8988T (cell line): ENCODE measurements at regions not wholly inside any gene's neighbourhood (a gene's known extent, or its start where the extent isn't known, plus 50 kb on each side); places are given as distances from the start of the nearest gene placed in this dataset.
"Not testable (repeated sequence)": the region's sequence is repeated elsewhere in the genome, so short reads cannot be mapped to it uniquely, and the experiment has no call there.

ENCODE experiments used
- DNase-seq: peaks from one replicate; pipeline ENCODE4 v3.0.0; 2011

DNA sequence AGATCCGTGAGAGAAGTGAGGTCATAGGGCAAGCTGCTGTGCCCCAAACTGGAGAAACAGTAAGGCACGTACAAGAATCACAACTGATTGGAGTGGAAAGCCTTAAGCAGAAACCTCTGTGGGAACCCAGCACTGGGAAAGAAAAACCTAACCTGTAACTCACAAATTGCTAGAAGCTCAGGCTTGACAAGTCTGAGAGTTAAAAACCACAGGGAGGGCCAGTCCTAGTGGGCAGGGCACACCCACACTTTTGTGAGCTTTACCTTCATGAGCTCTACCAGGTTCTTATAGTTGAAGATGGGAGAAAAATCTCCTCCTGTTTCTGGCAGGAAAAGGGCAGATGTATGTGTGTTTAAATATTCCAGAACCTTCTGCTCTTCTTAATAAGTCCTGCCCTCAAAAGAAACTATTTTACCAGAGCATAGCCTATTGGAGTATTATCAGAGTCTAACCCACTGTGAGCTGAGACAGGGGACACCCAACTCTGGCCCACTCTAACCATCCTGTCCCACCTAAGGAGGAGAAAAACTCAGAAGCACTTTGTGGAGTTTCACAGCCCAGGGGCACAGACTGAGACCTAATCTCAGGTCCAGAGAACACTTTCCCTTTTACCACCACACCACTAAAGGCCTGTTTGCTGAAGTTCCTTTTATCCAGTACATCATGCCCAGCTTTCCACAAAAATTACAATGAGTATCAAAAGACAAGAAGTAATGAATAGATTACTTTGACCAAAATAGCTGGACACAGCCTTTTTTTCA is 1265.7 kb upstream of the CHAC2 start:
- no peak for DNase-seq

DNA sequence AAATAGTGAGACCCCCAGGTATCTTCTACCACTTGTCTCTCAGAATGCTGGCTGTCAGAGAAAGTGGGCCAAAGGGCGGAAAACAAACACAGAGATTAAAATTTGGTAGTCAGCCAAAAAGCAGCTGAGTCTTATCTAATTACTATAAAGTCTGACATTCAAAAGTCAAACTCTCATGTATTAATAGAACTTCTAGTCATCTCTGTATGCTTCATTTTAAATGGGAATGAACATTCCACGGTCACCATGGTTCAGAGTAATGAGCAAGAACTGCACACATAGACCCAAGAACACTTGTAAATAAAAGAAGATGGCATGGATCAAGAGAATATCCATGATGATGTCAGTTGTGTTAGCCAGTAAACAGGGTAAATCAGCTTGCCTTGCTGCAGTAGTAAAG is 1267.0 kb upstream of the CHAC2 start:
- no peak for DNase-seq

DNA sequence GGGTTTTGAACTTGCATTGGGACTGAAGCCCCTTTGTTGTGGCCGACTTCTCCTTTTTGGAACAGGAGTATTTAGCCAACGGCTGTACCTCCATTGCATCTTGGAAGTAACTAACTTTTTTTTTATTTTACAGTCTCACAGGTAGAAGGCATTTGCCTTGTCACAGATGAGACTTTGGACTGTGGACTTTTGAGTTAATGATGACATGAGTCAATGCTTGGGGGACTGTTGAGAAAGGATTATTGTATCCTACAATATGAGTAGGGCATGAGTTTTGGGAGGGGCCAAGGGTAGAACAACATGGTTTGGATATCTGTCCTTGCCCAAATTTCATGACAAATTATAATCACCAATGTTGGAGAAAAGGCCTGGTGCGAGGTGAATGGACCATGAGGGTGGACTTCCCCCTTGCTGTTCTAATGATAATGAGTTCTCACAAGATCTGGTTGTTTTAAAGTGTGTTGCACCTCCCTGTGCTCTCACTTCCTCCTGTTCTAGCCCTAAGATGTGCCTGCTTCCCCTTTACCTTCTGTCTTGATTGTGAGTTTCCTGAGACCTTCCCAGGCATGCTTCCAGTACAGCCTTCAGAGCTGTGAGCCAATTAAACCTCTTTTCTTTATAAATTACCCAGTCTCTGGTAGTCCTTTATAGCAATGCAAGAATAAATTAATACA is 1269.4 kb upstream of the CHAC2 start:
- no peak for DNase-seq

DNA sequence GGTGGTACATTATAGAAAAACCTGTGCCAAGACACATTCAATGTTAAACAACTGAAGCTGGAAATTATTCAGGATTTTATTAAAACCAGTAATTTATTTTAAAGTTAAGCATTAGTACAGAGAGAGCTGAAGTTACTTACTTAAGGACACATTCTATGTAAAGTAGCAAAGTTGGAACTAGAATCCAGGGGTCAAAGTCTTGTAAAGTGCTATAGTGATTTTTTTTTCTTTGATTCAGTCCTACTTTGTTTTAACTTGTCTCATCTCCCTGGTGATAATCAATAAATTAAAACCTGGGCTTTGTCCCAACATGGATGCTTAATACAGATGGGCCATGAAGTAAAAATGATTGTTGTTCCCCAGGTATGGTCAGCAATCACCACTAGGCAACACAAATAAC is 1271.8 kb upstream of the CHAC2 start:
- DNase-seq = no peak

DNA sequence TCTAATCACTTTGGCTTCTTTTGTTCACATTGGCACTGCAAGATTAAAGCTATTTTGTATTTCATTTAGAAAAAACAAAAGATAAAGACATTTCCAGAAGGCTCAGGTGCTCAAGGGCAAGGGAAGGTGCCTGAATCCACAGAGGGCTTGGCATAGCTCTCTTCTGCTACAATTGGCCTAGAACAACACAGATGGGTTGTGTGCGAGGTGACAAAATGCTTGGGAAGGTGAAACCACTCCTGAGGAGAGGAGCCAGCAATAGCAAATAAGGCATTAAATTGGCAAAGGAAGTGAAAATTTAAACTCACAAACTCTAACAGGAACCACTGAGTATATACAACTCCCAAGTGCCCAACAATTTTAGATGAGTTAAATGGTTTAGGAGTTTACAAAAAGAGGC is 1290.4 kb upstream of the CHAC2 start:
- no peak for DNase-seq

DNA sequence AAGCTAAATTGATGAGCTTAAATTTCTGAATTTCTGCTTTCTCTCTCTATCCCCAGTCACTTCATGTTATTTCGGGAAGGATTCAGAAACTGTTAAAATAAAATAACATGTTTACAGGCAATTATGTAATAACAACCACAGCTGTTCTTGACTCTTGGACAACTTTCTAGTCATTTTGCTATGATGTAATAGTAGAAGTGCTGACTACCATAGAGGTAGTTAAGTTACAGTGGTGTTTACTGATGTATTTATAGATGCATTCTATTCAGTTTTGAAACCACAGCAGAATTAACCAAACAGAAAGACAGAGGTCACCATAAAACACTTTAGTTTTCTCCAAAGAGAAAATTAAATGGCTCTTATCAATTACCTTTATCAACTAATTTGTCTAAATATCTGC is 1292.0 kb upstream of the CHAC2 start:
- no peak for DNase-seq

DNA sequence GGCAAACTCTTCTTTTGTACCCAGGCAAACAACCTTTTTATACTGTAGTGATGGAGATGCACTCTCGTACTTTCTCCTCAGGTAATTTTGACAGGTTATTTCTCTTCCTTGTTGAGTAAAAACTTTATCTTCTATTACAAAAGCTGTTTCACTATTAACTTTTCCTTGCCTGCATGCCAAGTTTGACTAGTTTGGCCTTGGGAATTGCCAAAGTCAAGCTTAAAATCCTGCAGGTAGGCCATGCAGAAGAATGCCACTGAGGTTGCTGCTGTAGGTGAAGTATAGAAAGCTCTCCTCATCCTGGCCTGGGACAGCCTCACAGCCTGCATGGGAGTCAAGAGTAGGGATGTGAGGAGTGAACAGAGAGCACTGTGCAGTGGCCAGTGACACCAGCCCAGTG is 1293.5 kb upstream of the CHAC2 start:
- no peak for DNase-seq

DNA sequence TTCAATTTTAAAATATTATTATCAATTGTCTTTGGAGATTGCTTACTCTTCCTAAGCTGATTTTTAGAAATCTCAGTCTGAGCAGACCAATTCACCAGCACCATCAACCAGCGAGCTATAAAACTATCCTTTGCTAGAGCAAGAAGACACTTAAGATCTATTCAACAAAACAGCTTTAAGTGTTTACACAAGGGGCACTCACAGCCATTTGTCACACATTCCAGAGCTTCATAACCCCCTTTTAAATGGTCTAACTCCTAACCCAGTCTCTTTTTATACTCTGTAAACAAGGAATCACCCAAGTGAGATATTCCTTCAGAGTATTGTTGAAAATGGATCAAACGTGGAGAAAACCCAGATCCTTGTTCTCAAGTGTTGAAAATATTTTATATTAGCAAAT is 1294.1 kb upstream of the CHAC2 start:
- DNase-seq = no peak

DNA sequence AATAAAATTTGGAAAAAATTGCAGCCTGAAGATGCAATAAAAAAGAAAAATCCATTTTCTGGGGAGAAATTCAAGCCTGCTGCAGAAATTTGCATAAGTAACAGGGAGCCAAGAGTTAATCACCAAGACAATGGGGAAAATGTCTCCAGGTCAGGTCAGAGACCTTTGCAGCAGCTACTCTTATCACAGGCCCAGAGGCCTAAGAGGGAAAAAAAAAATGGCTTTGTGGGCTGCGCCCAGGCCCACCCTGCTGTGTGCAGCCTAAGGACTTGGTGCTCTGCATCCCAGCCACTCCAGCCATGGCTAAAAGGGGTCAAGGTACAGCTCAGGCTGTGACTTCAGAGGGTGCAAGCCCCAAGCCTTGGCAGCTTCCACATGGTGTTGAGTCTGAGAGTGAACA is 1297.1 kb upstream of the CHAC2 start:
- not testable (repeated sequence) for DNase-seq

DNA sequence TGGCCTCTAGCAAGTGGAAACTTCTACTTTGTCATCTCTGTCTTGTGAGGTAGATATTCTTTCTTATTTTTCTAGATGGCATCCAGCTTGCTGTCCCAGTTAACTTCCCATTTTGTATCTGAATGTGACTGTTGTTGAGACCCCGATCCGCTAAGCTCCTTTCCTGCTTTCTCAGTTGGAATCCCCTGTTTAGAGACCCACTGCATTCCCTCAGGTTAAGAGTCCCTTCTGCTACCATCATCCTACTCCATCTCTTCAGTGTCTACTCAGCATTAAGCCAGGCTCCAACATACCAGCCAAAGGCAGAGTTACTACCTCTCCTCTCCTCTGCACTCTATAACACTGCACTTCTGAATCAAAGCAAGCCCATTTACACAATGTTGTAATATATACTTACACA is 1300.4 kb upstream of the CHAC2 start:
- DNase-seq = no peak

DNA sequence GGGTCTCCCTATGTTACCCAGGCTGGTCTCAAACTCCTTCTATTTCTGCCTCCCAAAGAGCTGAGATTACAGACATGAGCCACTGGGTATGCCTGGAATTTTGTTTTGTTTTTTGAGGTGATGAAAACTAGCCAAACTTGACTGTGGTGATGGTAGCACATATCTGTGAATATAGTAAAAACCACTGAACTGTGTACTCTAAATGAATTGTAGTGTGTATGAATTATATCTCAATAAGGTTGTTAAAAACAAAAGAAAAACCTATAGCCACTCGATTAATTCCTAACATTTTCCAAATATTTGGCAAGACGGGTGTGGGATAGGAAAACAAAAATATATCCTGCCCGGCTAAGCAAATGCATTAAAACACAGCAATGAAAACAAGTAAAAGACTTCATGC is 1302.3 kb upstream of the CHAC2 start:
- no peak for DNase-seq

DNA sequence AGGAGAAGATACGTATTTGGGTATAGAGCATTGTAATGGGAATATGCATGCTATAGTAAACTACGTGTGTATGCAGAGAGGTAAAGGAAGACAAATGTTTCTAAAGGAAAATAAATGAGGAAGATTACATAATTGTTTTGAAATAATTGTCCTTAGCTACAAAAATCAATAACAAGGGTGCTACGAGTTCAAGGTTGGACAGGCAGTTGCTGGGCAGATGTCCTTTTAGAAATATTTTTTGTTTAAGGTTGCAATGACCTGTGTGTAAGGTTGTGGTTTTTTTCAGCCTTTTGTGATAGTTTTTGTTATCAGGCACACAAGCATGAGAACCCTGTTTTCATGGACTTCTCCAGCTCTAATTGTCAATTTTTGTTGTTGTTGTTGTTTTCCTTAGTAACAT is 1304.1 kb upstream of the CHAC2 start:
- DNase-seq = no peak

DNA sequence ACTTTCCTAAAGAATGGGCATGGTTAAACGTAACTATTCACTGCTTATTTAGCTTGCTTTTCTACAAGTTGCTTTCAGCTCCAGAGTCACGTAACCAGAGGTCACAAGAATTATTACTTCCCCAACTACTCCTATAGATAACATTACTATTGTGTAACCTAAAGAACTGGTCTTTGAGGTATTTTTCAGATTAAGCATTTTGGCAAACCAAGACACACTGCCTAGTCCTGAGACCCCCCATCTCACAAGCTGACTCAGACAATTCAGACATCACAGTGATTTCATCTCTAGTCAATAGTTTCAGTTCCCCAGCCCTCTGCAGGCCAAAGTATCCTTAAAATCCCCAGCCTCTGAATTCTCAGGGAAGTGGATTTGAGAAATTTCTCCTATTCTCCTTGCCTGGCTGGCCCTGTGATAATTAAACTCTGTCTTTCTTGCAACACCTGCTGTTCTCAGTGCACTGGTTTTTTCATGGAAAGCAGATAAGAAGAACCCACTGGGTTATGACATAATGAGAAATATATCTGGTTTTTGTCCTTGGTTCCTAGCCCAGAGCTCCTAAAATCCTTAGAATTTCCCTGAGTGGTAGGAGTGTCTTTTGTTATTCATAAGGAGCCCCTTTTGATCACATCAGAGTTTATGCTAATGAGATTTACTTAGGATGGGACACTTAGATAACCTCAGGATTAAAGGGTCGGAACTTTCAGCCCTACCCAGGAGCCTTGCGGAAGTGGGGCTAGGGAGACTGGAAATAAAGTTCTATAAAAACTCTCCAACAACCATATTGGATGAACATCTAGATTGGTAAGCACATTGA is 1310.8 kb upstream of the CHAC2 start:
- no peak for DNase-seq

DNA sequence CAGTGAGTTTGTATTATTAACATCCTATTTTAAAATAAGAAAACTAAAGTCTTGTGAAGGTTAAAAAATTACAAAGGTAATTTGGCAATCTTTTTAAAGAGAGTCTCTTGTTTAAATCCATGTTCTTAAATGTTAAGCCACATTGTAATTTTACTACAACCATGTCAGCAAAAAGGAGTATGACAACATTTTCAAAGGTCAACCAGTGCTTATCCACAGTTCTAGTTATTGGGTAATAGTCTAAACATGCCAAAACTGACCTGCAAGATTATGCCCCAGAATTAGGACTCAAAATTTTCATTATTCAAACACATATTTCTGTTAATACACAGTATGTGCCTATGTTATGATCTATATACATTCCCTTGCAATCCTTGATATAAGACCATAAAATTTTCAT is 1312.6 kb upstream of the CHAC2 start:
- DNase-seq = no peak

DNA sequence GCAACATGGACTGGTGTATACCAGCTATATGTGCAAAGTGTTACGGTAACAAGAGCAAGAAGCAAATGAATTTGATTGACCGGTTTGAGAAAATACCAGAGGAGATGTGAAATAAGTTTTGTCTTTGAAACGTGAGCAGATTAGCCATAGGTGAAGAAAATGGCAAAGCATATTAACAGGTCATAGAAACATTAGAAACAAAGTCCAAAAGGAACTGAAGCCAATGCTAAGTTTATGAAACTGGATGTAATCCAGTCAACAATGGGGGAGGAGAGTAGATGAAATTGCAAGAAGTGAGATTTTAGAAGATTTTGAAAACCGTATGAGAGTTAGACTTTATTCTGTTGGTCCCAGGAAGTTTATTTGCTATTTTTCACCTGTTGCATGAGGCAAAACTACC is 1315.4 kb upstream of the CHAC2 start:
- no peak for DNase-seq

DNA sequence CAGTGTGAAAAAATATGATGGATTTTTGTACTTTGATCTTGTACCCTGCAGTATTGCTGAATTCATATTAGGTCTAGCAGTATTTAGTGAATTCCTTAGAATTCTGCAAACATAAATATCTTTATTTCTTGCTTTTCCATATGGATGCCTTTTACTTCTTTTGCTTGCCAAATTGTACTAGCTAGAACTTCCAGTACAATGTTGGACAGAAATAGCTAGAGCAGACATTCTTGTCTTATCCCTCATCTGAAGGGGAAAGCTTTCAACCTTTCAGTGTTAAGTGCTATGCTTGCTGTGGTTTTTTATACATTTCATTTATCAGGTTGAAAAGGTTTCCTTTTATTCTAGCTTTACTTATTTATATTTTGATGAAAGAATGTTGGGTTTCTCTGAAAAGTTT is 1321.9 kb upstream of the CHAC2 start:
- DNase-seq = no peak

DNA sequence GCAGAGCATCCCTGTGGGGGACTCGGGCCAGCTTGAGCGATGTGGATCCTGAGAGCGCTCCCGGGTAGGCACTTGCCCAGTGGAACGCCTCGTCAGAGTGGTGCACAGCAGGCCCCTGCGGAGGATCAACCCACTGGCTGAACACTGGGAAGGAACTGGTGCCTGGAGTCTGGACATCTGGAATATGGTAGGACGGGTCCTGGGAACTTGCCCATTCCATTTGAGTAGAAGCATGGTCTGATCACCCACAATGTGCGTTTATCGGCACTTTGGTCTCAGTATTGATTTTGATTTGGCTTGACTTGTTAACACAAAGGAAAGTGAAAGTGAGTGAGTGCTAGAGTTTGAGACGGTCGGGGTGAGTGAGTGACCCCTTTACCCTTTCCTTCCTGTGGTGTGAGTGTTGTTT is 1336.2 kb upstream of the CHAC2 start:
- DNase-seq = no peak

DNA sequence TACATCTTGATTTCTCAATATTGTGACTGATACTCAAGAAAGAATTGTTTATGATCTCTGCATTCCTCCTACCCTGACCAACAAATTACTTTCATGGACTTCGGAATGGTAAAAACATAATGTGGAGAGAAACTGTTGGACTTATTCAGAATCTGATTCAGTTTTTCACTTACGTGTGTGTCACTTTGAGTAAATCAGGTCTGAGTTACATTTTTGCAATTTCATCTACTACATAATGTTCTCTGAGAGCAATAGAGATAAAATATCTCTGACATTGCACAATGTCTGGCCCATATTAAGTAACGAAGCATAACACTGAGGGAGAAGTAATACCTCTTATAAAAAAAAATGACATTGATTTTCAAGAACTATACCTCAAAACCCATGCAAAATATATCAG is 1337.9 kb upstream of the CHAC2 start:
- no peak for DNase-seq

DNA sequence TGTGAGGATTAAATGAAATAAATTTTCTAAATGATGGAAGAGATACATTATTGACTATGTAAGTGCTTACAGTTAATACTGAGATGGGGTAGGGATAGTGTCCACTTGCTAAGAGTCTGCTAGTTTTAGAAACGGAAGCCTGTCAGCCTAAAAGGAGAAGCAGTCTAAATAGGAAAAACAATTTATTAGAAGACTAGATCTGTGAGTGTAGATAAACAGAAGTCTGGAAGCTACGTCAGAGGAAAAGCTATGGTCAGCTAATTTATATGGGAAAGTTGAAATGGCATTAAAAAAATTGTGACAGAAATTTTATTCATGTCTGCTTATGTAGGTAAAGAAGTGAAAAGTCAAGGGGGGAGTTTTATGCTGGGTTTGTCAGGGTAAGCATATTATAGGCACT is 1338.4 kb upstream of the CHAC2 start:
- no peak for DNase-seq

DNA sequence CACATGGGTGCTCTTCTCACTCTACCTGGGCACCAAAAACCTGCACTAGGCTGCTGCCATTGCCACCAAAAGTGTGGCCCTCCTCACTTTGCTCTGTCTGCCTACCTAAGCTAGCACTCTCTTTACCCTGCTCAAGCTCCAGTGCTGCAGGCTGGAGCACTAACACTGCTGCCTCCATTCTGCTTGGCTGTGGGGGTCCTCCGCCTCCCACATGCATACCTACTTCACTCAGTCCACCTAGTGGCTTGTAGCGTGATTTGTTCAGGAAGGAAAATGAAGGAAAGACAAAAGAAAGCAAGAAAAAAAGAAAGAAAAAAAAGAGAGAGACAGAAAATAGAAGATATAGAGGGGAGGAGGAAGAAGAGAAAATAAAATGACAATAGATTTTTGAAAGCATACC is 1339.4 kb upstream of the CHAC2 start:
- no peak for DNase-seq

DNA sequence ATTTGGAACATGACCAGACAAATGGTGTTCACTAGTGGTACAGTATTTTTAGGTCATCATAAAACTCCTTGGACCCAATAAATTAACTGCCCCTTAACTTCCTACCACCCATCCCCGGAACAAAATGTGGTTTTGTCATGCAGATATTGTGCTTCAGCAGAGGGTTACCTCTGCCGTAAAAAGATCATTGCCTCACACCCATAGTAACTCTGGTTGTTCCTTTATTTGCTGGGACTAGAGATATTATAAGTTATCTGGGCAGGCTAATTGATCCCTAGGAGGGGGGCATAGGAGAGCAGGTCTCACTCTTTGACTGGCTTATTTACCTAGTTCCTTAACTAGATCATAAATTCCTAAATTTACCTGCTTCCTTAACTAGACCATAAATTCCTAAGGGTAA is 1343.9 kb upstream of the CHAC2 start:
- no peak for DNase-seq

DNA sequence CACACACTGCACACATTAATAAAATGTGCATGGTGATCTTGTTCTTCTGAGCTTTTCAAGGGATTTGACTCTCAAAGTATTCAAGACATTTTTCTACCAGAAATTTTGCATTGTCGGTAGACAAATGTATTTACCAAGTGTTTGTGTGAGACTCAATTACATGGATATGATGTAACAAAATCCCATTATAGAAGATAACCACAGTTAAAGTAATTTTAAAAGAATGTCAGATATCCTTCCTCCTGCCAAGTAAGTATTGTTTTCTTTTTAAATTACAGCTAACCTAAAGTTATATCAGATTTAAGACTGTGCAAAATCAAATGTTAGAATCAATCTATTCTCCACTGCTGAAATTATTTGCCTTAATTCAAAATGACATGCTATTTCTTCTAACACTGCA is 1344.5 kb upstream of the CHAC2 start:
- no peak for DNase-seq

DNA sequence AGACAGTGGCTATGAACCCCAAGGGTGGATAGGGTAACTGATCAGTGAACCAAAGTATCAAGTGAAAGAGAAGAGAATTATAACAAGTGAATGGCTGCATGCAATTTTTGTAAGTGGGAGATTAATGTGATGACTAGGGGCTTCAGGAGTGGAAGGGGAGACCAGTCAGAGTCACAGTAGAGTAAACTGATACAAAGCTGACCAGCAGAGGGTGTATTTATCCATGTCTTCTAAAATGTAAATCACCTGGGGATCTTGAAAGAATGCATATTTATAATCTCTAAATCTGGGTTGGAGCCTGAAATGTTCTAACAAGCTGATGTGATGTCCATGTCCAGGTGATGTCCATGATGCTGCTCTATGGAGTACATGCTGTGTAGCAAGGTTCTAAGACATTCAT is 1351.3 kb upstream of the CHAC2 start:
- no peak for DNase-seq
